H9 (cell line): ENCODE measurements at regions not wholly inside any gene's neighbourhood (a gene's known extent, or its start where the extent isn't known, plus 50 kb on each side); places are given as distances from the start of the nearest gene placed in this dataset.
A peak's percentile ranks its signal among the peaks of the same experiment; 100 is the strongest.

Source experiments
- DNase-seq: peaks from one replicate; pipeline ENCODE4 v3.0.0-alpha.2; 2017
- H2AFZ ChIP-seq: one replicate; pipeline ENCODE4 v1.6.1; 2013; ENCODE audit warnings: mild to moderate bottlenecking, low read length, control low read depth, moderate library complexity
- H2AK5ac ChIP-seq: 2 replicates; pipeline ENCODE4 v1.6.1; 2013; ENCODE audit warnings: low read length, control low read depth, mixed read lengths; ENCODE audit not compliant: insufficient read length
- H2BK120ac ChIP-seq: one replicate; pipeline ENCODE4 v1.6.1; 2013; ENCODE audit warnings: low read depth, mild to moderate bottlenecking, low read length, control low read depth, inconsistent platforms; ENCODE audit not compliant: poor library complexity, severe bottlenecking
- H2BK12ac ChIP-seq: 2 replicates; pipeline ENCODE4 v1.6.1; 2013; ENCODE audit warnings: low read length, control low read depth, mixed read lengths, low read depth; ENCODE audit not compliant: insufficient read length
- H2BK15ac ChIP-seq: 2 replicates; pipeline ENCODE4 v1.6.1; 2013; ENCODE audit warnings: low read depth, low read length, control low read depth
- H2BK20ac ChIP-seq: one replicate; pipeline ENCODE4 v1.6.1; 2013; ENCODE audit warnings: low read depth, mild to moderate bottlenecking, low read length, control low read depth, inconsistent platforms; ENCODE audit not compliant: poor library complexity, severe bottlenecking
- H2BK5ac ChIP-seq: 2 replicates; pipeline ENCODE4 v1.6.1; 2013; ENCODE audit warnings: low read length, control low read depth, mixed read lengths; ENCODE audit not compliant: insufficient read length
- H3K14ac ChIP-seq: 2 replicates; pipeline ENCODE4 v1.6.1; 2013; ENCODE audit warnings: low read length, control low read depth; ENCODE audit not compliant: insufficient read depth
- H3K18ac ChIP-seq: 2 replicates; pipeline ENCODE4 v1.6.1; 2013; ENCODE audit warnings: low read depth, mild to moderate bottlenecking, mixed read lengths, low read length, control low read depth; ENCODE audit not compliant: insufficient read length
- H3K23ac ChIP-seq: 2 replicates; pipeline ENCODE4 v1.6.1; 2013; ENCODE audit warnings: low read length, control low read depth, mixed read lengths, low read depth; ENCODE audit not compliant: insufficient read length
- H3K23me2 ChIP-seq: 2 replicates; pipeline ENCODE4 v1.6.1; 2013; ENCODE audit warnings: low read depth, mild to moderate bottlenecking, mixed read lengths, low read length, control low read depth; ENCODE audit not compliant: insufficient read length, poor library complexity, severe bottlenecking
- H3K27ac ChIP-seq: 2 replicates; pipeline ENCODE4 v1.5.1; 2013; ENCODE audit warnings: low read length, control low read depth, mixed read lengths, low read depth; ENCODE audit not compliant: insufficient read length
- H3K27me3 ChIP-seq: 2 replicates; pipeline ENCODE4 v1.6.1; 2013; ENCODE audit warnings: low read length, control low read depth, inconsistent platforms; ENCODE audit not compliant: insufficient read depth
- H3K4ac ChIP-seq: 2 replicates; pipeline ENCODE4 v1.6.1; 2013; ENCODE audit warnings: low read depth, mild to moderate bottlenecking, control low read depth, inconsistent platforms, low read length, moderate library complexity
- H3K4me1 ChIP-seq: 2 replicates; pipeline ENCODE4 v1.6.1; 2013; ENCODE audit warnings: low read length, control low read depth, inconsistent platforms; ENCODE audit not compliant: insufficient read depth
- H3K4me2 ChIP-seq: 2 replicates; pipeline ENCODE4 v1.6.1; 2013; ENCODE audit warnings: low read length, control low read depth, mixed read lengths; ENCODE audit not compliant: insufficient read length, insufficient read depth
- H3K56ac ChIP-seq: 2 replicates; pipeline ENCODE4 v1.6.1; 2013; ENCODE audit warnings: low read depth, mild to moderate bottlenecking, mixed read lengths, low read length, control low read depth; ENCODE audit not compliant: insufficient read length
- H3K79me1 ChIP-seq: 2 replicates; pipeline ENCODE4 v1.6.1; 2013; ENCODE audit warnings: low read depth, mild to moderate bottlenecking, moderate library complexity, low read length, control low read depth, inconsistent platforms; ENCODE audit not compliant: insufficient read depth, poor library complexity, severe bottlenecking
- H3K79me2 ChIP-seq: 2 replicates; pipeline ENCODE4 v1.6.1; 2013; ENCODE audit warnings: low read length, control low read depth, inconsistent platforms; ENCODE audit not compliant: insufficient read depth
- H3K9ac ChIP-seq: 2 replicates; pipeline ENCODE4 v1.6.1; 2013; ENCODE audit warnings: low read length, control low read depth, mixed read lengths; ENCODE audit not compliant: insufficient read length; ENCODE audit errors: extremely low read depth
- H3K9me3 ChIP-seq: one replicate; pipeline ENCODE4 v1.6.1; 2013; ENCODE audit warnings: low read depth, low read length, inconsistent platforms; ENCODE audit not compliant: control insufficient read depth
- H3T11ph ChIP-seq: one replicate; pipeline ENCODE4 v1.6.1; 2013; ENCODE audit warnings: mild to moderate bottlenecking, low read length, control low read depth, inconsistent platforms
- H4K20me1 ChIP-seq: one replicate; pipeline ENCODE4 v1.6.1; 2013; ENCODE audit not compliant: control insufficient read depth, insufficient read length, insufficient read depth
- H4K5ac ChIP-seq: 2 replicates; pipeline ENCODE4 v1.6.1; 2013; ENCODE audit warnings: low read depth, mild to moderate bottlenecking, mixed read lengths, low read length, control low read depth; ENCODE audit not compliant: insufficient read length
- H4K8ac ChIP-seq: replicated peaks from 2 replicates; pipeline ENCODE4 v1.6.1; 2013; ENCODE audit warnings: low read length, control low read depth, mixed read lengths, low read depth; ENCODE audit not compliant: insufficient read length
- H4K91ac ChIP-seq: 2 replicates; pipeline ENCODE4 v1.6.1; 2013; ENCODE audit warnings: low read depth, mild to moderate bottlenecking, moderate library complexity, mixed read lengths, low read length, control low read depth; ENCODE audit not compliant: insufficient read length
- H3K27ac Mint-ChIP-seq, 3 experiments: 2 replicates in 2 of 3; 3 replicates in 1 of 3; pipeline ENCODE4 v1.8.0; 2020 to 2021; ENCODE audit warnings: mixed read lengths in 3 of 3, mild to moderate bottlenecking in 1 of 3, moderate library complexity in 1 of 3
- H3K27me3 Mint-ChIP-seq: 2 replicates; pipeline ENCODE4 v1.8.0; 2021; ENCODE audit warnings: low read depth, mild to moderate bottlenecking, moderate library complexity, mixed read lengths
- H3K36me3 Mint-ChIP-seq, 3 experiments: 2 replicates in 2 of 3; 3 replicates in 1 of 3; pipeline ENCODE4 v1.8.0; 2020 to 2021; ENCODE audit warnings: low read depth in 3 of 3, mixed read lengths in 3 of 3; ENCODE audit not compliant: insufficient read depth in 1 of 3
- H3K4me1 Mint-ChIP-seq, 2 experiments: 2 replicates each; pipeline ENCODE4 v1.8.0; 2020; ENCODE audit warnings: mixed read lengths in 2 of 2
- H3K4me3 Mint-ChIP-seq, 2 experiments: 2 replicates in 1 of 2; 3 replicates in 1 of 2; pipeline ENCODE4 v1.8.0; 2020 to 2021; ENCODE audit warnings: mild to moderate bottlenecking in 2 of 2, mixed read lengths in 2 of 2, moderate library complexity in 1 of 2
- H3K9me3 Mint-ChIP-seq, 2 experiments: 2 replicates in 1 of 2; 3 replicates in 1 of 2; pipeline ENCODE4 v1.8.0; 2020; ENCODE audit warnings: mild to moderate bottlenecking in 2 of 2, mixed read lengths in 2 of 2, moderate library complexity in 1 of 2
- CTCF ChIP-seq: fragments of 200-600 bp; sonication (generic); conservative IDR thresholded peaks from 3 replicates; pipeline ENCODE4 v1.8.0; 2021; ENCODE audit warnings: antibody characterized with exemption, mild to moderate bottlenecking
- WGBS: extraction: QIAGEN DNeasy Blood & Tissue Kit; methylation state at CpG from one replicate; pipeline ENCODE4 v1.1.7; 2013; ENCODE audit warnings: missing lambda C conversion rate, low lambda C conversion rate, mixed read lengths; ENCODE audit not compliant: insufficient read length; ENCODE audit errors: extremely low coverage; 5-methylcytosine and 5-hydroxymethylcytosine counted together

GRCh38 chr11:34564807-34565241 lies 51.2 kb upstream of the ELF5 start:
- Histone ChIP-seq H3K79me2 (no peaks in the 10 kb centered on the region), H2BK12ac (no peak overlapping the region), H4K91ac (no peak overlapping the region), H3K23ac (no peak overlapping the region), H4K8ac (no peak overlapping the region), H3K27me3 (no peaks in the 10 kb centered on the region), H3K4ac (no peak overlapping the region), H2AFZ (no peak overlapping the region), H2BK120ac (no peak overlapping the region), H3K56ac (no peak overlapping the region), H3K27ac (no peak overlapping the region), H3K18ac (no peak overlapping the region), H3K23me2 (no peaks in the 10 kb centered on the region), H3K9ac (no peak overlapping the region), H3K4me1 (no peaks in the 10 kb centered on the region), H2AK5ac (no peak overlapping the region), H3K14ac (no peak overlapping the region), H2BK5ac (no peak overlapping the region), H4K5ac (no peak overlapping the region), H3K9me3 (no peaks in the 10 kb centered on the region), H3K79me1 (no peaks in the 10 kb centered on the region), H3K4me2 (no peak overlapping the region), H4K20me1 (no peaks in the 10 kb centered on the region), H2BK20ac (no peak overlapping the region), H3T11ph (no peak overlapping the region), H2BK15ac (no peak overlapping the region)
- Mint-ChIP-seq H3K4me1 (peaks cover 18 to 20% of the 10 kb centered on the region in 2 experiments), H3K4me3 (no peak overlapping the region), H3K36me3 (no peaks in the 10 kb centered on the region), H3K9me3 (no peaks in the 10 kb centered on the region), H3K27me3 (peaks cover 8% of the 10 kb centered on the region; the same call in 1 of the 2 replicates), H3K27ac (peak overlapping the region in 1 of 3 experiments; percentile 94; a peak in 2 of 7 replicates)
- WGBS: no CpG with 5 or more reads among the region's 2 CpGs
- peak; percentile 57 for DNase-seq
- no peak for TF ChIP-seq CTCF
